ENCODE measurements at regions not wholly inside any gene's neighbourhood (a gene's known extent, or its start where the extent isn't known, plus 50 kb on each side); places are given as distances from the start of the nearest gene placed in this dataset.

DNA sequence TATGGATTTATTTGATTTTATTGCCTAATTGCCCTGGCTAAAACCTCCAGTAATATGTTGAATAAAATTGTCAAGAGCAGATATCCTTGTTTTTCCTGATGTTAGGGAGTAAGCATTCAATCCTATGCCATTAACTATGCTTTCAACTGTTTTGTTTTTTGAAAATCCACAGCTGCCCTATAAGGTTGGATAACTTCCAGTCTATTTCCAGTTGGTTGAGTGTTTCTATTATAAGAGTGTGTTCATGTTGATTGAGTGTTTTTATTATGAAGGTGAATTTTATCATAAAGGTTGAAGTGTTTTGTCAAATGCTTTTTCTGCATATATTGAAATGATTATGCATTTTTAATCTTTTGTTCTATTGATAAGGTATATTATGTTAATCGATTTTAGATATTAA, 149.9 kb upstream of the SCN7A start:
- TF ChIP-seq EZH2 (IDR thresholded peaks at IDR 0.05; ENCODE audit: borderline replicate concordance, low read depth, low read length, severe bottlenecking) (no peak), GATA2 (IDR thresholded peaks at IDR 0.05; ENCODE audit: insufficient read depth, insufficient read length, low read depth, low read length) (no peak)
